NCI-H1694 treated with DMSO at 0.1 percent for 48 hours (cell line): ENCODE measurements at regions not wholly inside any gene's neighbourhood (a gene's known extent, or its start where the extent isn't known, plus 50 kb on each side); places are given as distances from the start of the nearest gene placed in this dataset.
"Not testable (repeated sequence)": the region's sequence is repeated elsewhere in the genome, so short reads cannot be mapped to it uniquely, and the experiment has no call there.

Source experiments
- DNase-seq: peaks from one replicate; lab custom pipeline; 2025; lab: John Stamatoyannopoulos, UW

DNA sequence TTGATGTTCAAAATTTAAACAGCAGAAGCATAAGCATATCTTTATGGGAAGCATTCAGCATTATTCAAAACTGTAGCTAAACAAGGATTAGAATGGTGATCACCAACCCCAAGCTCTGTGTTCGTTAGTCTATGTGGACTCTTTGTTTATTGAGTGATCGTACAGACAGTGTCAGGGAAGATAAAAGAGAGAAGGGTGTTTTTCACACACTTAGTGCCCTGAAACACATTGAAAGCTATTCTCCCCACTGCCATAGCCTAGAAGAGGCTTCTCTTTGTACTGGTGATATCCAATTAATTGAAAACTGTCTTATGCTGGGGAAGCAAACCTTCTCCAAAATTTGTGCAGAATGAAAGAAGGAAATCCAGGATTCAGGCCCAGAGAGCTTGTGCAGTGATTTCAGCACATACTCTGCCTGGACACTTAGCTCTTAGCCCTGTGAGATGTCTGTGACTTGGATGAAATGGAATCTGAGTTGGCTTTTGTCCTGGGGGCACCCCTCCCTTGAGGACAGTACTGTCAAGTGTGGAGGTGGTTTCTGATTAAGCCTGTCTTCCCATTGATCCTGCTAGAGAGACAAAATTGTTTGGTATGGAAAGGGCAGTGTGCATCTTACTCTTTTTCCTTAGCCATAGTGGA is 125.7 kb upstream of the MTHFD1L start:
- no peak for DNase-seq

DNA sequence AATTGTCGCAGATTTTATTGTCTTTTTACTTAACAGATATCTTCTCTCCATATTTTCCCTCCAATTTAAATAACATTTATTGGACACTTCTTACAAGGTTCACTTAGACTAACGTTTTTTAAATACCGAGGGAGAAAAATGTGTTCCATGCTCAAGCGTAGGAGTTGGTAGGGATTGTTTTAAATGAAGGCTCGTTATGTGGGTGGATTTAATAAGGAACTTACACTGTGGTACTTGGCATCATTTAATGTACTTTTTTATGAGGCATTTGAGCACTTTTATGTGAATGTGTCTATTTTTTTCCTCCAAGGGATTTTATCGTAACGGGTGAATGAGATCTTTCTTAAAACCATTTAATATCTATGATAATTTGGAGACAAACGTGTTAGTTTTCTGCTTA is 125.0 kb upstream of the MTHFD1L start:
- no peak for DNase-seq

DNA sequence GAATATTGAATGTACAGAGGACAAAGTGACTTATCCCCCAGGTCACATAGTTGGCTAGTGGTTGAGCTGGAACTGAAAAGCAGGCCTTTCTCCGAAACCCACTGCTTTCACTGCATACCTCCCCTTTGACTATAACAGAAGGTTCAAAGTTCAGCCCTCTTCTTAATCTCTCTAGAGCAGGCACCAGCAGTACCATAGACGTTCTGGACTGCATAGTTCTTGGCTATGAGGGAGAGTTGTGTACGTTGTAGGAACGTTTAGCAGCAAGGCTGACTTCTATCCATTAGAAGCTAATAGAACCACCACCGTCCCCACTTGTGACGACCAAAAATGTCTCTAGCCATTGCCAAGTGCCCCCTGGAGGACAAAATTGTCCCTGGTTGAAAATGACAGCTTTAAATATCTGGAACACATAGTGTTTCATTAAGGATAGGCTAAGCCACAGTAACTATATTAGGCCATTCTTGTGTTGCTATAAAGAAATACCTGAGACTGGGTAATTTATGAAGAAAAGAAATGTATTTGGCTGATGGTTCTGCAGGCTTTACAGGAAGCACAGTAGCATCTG is 123.8 kb upstream of the MTHFD1L start:
- DNase-seq = no peak

DNA sequence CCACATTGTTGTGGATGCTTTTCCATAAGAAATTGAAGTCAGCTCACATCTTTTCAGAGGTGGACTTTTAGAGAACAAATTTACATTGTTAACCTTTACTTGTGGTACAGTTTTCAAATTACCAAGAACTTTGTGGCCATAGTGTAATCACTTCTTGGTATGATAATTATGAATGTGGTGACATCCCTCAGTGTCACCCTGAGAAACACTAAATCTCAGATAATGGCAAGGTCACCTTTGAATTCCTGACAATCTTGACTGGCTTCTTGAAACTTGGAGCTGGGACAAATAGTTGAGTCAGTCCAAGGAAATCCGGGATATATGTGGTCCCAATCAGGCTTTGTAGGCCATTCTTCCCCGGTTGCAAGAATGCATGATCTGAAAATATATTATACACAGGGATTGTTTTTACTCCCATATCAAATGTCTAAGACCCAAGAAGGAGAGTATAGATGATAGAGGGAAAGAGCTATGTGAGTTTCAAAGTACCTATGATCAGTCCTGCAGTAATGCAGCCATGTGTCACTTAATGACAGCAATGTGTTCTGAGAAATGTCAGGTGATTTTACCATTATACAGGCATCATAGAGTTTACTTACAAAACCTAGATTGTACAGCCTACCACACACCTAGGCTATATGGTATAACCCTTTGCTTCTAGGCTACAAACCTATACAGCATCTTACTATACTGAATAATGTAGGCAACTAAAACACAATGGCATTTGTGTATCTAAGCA is 120.8 kb upstream of the MTHFD1L start:
- no peak for DNase-seq

DNA sequence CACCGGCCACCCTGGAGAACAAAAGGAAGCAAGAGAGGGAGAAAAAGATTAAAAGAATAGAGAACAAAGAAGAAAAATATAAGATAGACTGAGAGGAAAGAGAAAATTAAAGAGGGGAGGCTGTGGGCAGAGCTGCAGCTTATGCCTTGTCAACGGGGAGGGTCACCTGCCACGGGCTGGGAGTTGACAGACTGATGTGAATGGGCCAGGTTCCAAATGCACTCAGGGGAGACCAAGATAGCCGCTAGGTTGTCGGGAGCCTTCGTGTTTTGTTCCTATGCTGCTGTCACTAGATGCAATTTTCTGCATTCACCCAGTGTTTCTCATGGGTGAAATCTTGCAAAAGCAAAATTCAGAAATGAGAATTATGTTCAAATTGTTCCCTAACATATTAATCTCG is 119.6 kb upstream of the MTHFD1L start:
- no peak for DNase-seq

DNA sequence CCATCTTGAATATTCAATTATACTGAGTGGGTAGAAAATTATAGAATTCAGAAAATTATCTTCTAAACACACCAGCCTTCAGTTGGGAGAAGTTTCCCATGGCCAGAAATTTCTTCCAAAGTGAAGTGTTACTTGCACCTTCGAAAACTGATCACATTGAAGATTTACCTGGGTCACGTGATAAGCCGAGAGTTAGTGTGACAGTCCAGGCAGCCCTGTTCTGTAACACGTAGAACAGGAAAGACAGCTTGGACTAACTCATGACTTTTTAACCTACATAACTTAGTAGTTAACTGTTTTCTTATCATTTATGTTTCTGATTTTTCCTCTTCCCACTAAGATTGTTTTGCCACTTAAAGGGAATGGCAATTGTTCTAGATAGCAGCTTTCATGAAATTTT is 118.3 kb upstream of the MTHFD1L start:
- DNase-seq = no peak

DNA sequence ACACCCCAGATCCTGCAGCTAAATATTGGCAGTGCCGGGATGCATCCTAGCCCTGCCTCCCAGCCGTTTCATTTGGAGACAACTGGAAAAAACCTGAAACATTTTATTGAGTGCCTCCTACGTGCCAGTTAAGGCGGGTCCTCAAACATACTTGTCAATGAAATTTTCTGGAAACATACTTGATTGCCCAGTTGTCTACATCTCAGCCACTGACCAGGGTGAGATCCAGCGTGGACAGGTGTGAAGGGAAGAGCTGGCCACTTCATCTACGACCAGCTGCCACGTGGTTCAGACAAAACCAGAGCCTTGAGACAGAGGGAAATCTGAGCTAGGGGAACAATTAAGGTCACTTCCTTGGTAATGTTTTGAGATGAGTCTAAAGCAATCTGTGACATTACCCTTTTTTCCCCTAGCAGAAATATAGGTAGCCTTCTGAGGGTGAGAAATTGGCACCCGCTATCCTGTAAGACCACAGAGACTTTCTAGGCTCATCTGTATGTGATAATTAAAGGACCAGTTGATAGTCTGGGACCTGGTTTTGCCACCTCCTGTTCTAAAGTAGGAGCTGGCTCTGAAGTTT is 116.3 kb upstream of the MTHFD1L start:
- DNase-seq = no peak

DNA sequence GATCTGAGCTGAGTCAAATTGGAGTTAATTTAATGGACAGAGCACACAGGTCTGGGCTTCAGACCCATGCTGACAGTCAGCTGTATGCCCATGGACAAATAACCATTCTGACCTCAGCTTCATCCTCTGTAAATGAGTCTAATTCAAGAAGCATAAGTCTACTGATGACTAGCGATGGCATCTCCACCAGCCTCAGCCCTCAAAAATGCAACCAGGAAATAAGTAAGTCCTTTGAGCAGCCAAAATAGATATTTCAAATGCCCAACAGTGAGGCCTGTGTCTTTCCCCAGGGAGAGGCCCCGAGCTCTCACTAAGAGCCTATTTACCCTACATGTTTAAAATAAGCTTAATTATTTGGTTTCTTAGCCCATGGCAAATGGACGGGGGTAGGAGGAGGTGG is 114.2 kb upstream of the MTHFD1L start:
- DNase-seq = no peak

DNA sequence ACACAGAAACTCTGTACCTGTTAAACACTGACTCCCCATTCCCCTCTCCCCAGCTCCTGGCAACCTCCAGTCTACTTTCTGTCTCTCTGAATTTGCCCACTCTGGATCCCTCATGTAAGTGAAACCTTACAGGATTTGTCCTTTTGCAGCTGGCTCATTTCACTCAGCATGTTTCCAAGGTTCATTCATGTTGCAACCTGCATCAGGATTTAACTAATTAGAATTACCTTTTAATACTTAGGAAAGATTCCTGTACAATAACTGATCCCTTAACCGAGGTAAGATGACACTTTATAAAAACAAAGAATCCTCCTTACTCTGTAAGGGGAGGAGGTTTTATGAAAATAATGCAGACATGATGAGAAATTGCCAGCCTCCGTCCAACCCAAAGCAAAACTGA is 113.1 kb upstream of the MTHFD1L start:
- no peak for DNase-seq

DNA sequence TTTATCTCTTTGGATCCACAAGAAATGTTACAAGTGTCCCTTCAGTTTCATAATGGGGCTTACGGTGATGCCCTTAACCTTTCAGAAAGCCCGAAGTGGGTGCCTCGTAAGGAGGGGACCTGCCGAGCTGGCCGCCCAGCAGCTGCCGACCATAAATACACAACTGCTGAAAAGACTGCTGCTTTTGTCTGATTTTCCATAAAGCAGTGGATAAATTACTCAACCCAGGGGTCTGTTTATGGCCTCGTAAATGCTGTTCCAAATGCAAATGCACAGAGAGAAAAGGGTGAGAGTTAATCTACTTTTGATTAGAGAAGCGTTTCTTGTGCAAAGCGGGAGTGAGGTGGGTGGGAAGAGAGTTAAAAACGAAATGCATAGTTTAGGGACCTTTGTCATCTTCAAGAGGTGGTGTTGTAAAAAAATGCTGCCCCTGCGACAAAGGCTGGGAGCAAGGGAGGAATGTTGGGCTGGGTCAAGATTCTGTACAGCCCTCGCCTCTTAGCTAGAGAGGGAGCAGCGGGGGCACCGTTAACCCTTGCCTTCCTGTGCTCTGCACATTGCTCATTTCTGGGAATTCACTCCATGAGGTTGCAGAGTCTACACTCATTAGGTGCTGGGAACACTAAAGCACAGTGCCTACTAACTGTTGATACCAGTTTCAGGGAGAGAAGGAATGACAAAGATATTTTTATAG is 112.0 kb upstream of the MTHFD1L start:
- no peak for DNase-seq

DNA sequence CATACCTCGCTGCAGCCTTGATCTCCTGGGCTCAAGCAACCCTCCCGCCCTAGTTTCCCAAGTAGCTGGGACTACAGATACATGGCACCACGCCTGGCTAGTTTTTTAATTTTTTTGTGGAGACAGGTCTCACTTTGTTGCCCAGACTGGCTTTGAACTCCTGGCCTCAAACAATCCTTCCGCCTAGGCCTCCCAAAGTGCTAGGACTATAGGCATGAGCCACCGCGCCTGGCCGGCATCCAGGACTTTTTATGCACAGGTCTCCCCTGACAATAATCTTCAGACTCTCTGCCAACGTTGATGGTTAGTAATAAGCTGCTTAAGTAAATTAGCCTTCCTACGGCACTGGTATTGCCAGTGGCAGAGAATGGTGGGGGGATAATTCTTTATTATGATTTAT is 110.5 kb upstream of the MTHFD1L start:
- DNase-seq = no peak

DNA sequence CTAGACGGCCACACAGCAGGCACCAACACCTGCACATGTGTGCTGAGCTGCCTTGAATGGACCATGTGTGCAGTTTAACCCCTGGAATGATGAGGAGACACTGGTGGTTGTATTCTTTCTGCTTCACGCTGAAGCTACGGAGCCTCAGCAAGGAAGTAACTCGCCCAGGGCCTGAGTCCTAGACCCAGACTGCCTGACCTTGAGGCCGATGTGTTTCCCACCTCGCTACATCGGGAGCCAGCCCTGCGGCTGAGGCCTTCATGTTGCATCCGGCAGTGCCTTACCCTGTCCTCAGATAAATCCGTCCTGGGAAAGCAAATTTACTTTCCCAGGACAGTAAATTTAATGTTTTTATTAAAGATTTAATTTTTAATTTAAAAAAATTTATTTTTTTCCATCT is 110.0 kb upstream of the MTHFD1L start:
- no peak for DNase-seq

DNA sequence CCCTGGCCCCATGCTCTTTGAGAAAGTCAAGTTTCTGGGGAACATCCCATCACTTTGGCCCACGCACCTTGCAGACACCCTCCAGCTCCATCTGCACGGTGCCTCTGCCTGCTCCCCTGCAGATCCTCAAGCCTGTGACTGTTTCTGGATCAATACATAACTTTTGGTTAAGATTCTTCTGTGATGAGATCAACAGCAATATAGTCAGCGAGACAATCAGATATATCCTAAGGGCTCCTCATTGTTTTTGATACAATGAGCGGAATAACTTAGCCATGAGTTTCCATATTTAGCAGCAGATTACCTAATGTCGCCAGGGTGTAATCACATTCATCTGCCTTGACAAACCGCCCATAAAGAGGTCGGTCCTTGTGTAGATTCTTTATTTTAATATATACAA is 109.3 kb upstream of the MTHFD1L start:
- DNase-seq = no peak

DNA sequence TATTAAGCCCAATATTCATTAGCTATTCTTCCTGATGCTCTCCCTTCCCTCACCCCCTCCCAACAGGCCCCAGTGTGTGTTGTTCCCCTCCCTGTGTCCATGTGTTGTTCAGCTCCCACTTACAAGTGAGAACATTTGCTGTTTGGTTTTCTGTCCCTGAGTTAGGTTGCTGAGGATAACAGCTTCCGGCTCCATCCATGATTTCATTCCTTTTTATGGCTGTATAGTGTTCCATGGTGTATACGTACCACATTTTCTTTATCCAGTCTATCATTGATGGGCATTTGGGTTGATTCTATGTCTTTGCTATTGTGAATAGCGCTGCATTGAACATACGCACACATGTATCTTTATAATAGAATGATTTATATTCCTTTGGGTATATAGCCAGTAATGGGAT is 107.7 kb upstream of the MTHFD1L start:
- not testable (repeated sequence) for DNase-seq

DNA sequence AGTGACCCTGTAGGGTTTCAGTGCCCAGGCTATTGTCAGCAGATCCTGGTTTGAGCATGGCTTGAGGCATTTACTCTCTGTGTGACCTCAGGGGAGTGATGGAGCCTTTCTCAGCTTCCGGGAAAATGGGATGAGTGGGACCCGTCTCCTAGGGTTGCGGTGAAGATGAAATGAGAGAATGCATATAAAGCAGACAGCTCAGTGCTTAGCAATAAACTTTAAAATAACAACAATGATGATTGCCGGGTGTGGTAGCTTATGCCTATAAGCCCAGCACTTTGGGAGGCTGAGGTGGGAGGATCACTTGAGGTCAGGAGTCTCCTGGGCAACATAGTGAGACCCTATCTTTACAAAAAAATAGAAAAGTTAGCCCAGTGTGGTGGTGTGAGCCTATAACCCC is 106.0 kb upstream of the MTHFD1L start:
- no peak for DNase-seq

DNA sequence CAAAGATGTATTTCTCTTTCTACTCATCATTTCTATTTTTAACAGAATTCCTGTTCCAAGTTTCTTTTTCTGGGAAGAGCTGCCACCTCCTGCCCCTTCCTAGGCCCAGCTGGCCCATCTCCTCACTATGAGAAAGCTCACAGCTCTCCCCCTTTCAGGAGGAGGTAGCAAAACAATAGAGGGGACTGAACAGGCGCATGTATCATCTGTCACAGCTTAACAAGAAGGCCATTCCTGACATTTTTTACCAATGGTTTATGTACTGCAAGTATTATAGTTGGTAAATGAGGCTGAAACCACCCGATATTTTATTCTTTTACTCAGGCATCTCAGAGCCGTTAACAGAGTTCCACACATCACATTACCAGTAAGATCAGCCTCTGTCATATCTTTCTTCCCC is 103.7 kb upstream of the MTHFD1L start:
- DNase-seq = no peak

DNA sequence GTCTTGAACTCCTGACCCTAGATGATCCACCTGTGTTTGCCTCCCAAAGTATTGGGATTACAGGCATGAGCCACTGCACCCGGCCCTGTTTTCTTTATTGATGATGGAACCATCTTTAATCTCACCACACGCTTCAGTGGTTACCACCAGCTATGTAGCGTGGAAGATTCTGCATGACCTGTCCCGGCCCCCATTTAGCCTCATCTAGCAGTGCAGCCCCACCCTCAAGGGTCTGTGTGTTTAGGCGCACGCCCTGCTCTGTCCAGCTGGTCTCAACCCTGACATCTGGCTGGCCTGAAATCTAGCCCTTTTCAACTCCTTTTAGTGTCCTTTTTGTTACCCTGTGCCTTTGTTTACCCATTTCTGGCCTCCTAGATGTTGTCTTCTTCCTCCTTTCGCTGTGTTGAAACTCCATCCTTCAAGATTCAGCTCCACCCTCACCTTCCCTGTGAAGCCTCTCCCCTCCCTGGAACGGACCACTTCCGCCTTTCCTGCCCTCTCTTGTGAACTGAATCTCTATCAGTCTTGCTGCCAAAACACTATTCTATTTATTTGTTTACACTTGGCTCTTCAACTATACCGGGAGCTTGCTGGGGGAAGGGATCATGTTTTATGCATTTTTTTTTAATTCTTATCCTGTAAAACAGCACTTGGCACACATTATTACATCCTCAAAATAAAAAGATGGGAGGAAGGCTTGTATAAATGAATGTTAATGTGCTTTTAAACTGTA is 101.0 kb upstream of the MTHFD1L start:
- DNase-seq = no peak

DNA sequence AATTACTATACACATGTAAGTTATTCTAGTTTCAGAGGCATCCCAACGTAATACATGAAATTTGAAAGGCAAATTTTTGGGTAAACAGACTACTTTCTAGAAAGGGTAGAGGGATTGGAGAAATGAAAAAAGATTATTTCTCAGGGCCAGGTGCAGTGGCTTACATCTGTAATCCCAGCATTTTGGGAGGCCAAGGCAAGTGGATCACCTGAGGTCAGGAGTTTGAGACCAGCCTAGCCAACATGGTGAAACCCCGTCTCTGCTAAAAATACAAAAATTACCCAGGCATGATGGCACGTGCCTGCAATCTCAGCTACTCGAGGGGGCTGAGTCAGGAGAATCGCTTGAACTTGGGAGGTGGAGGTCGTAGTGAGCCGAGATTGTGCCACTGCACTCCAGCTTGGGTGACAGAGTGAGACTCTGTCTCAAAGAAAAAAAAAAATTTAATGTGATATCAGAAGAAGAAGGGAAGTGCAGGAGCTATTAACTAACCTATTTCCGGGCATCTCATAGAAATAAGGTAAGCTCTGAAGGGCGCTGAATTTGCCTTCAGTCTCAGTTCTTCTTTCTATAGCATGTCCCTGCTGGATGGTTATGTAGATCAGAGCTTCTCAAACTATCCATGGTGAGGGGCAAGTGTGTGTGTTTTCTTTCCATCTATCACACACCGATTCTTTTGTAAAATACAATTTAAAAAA is 100.3 kb upstream of the MTHFD1L start:
- DNase-seq = no peak

DNA sequence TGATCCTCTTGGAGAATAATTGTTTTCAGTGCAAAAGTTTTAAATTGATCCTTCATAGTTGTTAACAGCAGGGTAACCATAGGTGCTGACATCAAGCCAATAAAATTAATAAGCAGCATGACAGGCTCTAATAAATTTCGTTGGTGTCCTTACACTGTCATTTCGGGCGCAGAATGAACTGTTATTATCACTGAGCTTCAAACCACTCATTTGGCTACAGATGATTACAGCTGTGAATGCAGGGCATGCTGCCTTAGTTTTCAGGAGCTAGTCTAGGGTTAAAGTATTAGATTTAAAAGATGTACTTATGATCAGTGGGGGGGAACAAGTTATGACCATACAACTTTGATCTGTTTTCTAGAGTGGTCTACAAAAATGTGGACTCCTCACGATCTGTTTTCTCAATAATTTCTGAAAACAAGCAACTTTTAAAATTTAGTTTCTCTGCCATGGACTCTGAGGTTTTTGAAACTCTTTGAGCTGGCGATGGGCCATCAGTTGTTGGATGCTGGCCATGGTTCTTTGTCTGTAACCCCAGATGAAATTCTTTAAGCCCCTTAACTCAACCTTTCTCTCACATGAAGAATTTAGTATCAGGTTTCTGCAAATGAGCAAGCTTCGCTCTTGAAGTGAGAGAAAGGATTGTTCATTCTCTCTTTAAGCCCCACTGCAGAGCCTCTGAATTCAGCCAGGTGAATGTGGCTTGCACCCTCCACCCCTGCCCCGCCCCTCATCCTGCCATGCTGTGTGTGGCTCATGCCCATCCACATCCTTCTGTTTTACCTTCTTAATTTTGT is 99.1 kb upstream of the MTHFD1L start:
- no peak for DNase-seq

DNA sequence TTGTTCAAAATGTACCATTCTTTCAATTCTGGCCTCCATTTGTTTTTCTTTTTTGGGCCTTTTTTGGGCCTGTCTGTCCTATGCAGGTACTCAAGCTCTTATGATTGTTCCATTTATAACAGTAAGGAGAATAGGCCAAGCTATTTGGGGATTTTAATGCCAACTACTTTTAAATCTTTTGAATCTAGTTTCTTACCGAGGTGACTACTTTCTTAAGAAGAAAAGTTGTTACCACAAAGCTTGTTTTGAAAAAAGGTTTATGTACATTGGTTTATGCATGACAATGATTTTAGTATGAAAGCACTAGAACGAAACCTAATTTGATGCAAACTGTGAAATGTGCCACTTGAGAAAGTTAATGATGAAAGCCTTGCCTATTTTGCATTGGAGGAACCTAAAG is 98.3 kb upstream of the MTHFD1L start:
- DNase-seq = no peak
